Upper lobe of left lung (tissue), 6 donors: ENCODE measurements at regions not wholly inside any gene's neighbourhood (a gene's known extent, or its start where the extent isn't known, plus 50 kb on each side); places are given as distances from the start of the nearest gene placed in this dataset.

Experiments used
- ATAC-seq, 2 donors: fragments of 200-7000 bp; cut with Tn5 transposase; one replicate each; pipeline ENCODE4 v1.9.1; 2022; ENCODE audit warnings: mild to moderate bottlenecking in 2 of 2, moderate library complexity in 2 of 2; ENCODE audit not compliant: low FRiP score in 2 of 2
- DNase-seq, 2 donors: peaks; one replicate each; pipeline ENCODE4 v3.0.0-alpha.2; 2019 to 2020
- H3K27ac ChIP-seq, 4 donors: fragments of 200-600 bp; sonication (generic); one replicate each; pipeline ENCODE4 v1.5.1; 2016 to 2019
- H3K27me3 ChIP-seq, 4 donors: fragments of 200-600 bp; sonication (generic); one replicate each; pipeline ENCODE4 v1.5.1; 2017 to 2019
- H3K36me3 ChIP-seq, 4 donors: fragments of 200-600 bp; sonication (generic); one replicate each; pipeline ENCODE4 v1.5.1; 2016 to 2019
- H3K4me1 ChIP-seq, 4 donors: fragments of 200-600 bp; sonication (generic); one replicate each; pipeline ENCODE4 v1.5.1; 2018 to 2019
- H3K4me3 ChIP-seq, 4 donors: fragments of 200-600 bp; sonication (generic); one replicate each; pipeline ENCODE4 v1.5.1; 2017 to 2019; ENCODE audit warnings: mild to moderate bottlenecking in 2 of 4, moderate library complexity in 1 of 4
- H3K9me3 ChIP-seq, 4 donors: fragments of 200-600 bp; sonication (generic); one replicate each; pipeline ENCODE4 v1.5.1; 2018 to 2019
- CTCF ChIP-seq, 6 experiments: fragments of 450-650 bp in 4 of 6; fragments of 200-600 bp in 2 of 6; sonication (generic) in 2 of 6; IDR thresholded peaks; one replicate each; pipeline ENCODE4 v1.5.1; 2016 to 2019; ENCODE audit warnings: antibody characterized with exemption in 6 of 6
- EP300 ChIP-seq, 4 donors: sonication (generic); formaldehyde crosslinking; IDR thresholded peaks; one replicate each; pipeline ENCODE4 v1.5.1; 2017; ENCODE audit warnings: antibody characterized with exemption in 4 of 4, control low read depth in 2 of 4
- POLR2A ChIP-seq, 4 donors: fragments of 450-650 bp; IDR thresholded peaks; one replicate each; pipeline ENCODE4 v1.5.1; 2016 to 2017; ENCODE audit warnings: antibody characterized with exemption in 4 of 4, mild to moderate bottlenecking in 2 of 4
- POLR2AphosphoS5 ChIP-seq, 2 donors: sonication (generic); formaldehyde crosslinking; IDR thresholded peaks; one replicate each; pipeline ENCODE4 v1.5.1; 2017; ENCODE audit warnings: antibody characterized with exemption in 2 of 2
- WGBS, 2 donors: methylation state at CpG; one replicate each; pipeline ENCODE4 v1.1.5; 2017 to 2018; 5-methylcytosine and 5-hydroxymethylcytosine counted together
- donor health status: DM: no; HTN: no; CAD: no; lungs with moderate emphysema.
- donor health status: DM: no; HTN: yes; CAD: no; lungs with severe emphysema.

- Histone ChIP-seq H3K27ac (no peak overlapping the region), H3K27me3 (no peaks in the 10 kb centered on the region), H3K4me1 (no peaks in the 10 kb centered on the region), H3K9me3 (no peaks in the 10 kb centered on the region), H3K36me3 (no peaks in the 10 kb centered on the region), H3K4me3 (no peak overlapping the region)
- DNase-seq: peak in 1 of 2 donors; percentile 24
- WGBS, 2 donors: 15 to 32% methylated on average over 6 of the region's 6 CpGs
- no peak for ATAC-seq
- TF ChIP-seq EP300 (IDR thresholded peaks at IDR 0.05) (no peak), CTCF (IDR thresholded peaks at IDR 0.05) (no peak), POLR2AphosphoS5 (IDR thresholded peaks at IDR 0.05) (no peak), POLR2A (IDR thresholded peaks at IDR 0.05) (no peak)
Observed at GRCh38 chr1:36693161-36693525, 210.4 kb upstream of the CSF3R start.

GRCh38 chr1:36692465-36693160 lies 209.9 kb upstream of the CSF3R start:
- no peak for TF ChIP-seq CTCF (IDR thresholded peaks at IDR 0.05)
- no peak for TF ChIP-seq POLR2A (IDR thresholded peaks at IDR 0.05)
- no peak for TF ChIP-seq POLR2AphosphoS5 (IDR thresholded peaks at IDR 0.05)
- no peak for TF ChIP-seq EP300 (IDR thresholded peaks at IDR 0.05)
- Histone ChIP-seq H3K36me3 (no peaks in the 10 kb centered on the region), H3K4me3 (no peak overlapping the region), H3K9me3 (no peaks in the 10 kb centered on the region), H3K4me1 (no peaks in the 10 kb centered on the region), H3K27ac (no peak overlapping the region), H3K27me3 (no peaks in the 10 kb centered on the region)
- ATAC-seq: no peak
- 73 to 81% methylated on average over 8 to 10 of the region's 10 CpGs for whole genome bisulfite sequencing, 2 donors
- DNase-seq: no peak

- H3K27ac ChIP-seq: no peak overlapping the region
- H3K4me1 ChIP-seq: no peaks in the 10 kb centered on the region
- no peak for ATAC-seq
- no peak for DNase-seq
- TF ChIP-seq EP300 (IDR thresholded peaks at IDR 0.05) (no peak), POLR2A (IDR thresholded peaks at IDR 0.05) (no peak), POLR2AphosphoS5 (IDR thresholded peaks at IDR 0.05) (no peak), CTCF (IDR thresholded peaks at IDR 0.05) (no peak)
- H3K4me3 ChIP-seq: no peak overlapping the region
- H3K36me3 ChIP-seq: no peaks in the 10 kb centered on the region
- H3K9me3 ChIP-seq: no peaks in the 10 kb centered on the region
- H3K27me3 ChIP-seq: no peaks in the 10 kb centered on the region
- 78 to 93% methylated on average over 2 to 3 of the region's 3 CpGs for WGBS, 2 donors
Observed at GRCh38 chr1:36691374-36691773, 208.7 kb upstream of the CSF3R start.

GRCh38 chr1:36689992-36690391 lies 207.3 kb upstream of the CSF3R start:
- ATAC-seq (no peak), DNase-seq (no peak)
- no peak overlapping the region for H3K27ac ChIP-seq
- H3K27me3 ChIP-seq: no peaks in the 10 kb centered on the region
- H3K36me3 ChIP-seq: no peaks in the 10 kb centered on the region
- H3K9me3 ChIP-seq: no peaks in the 10 kb centered on the region
- WGBS, 2 donors: 65 to 67% methylated on average over 3 of the region's 3 CpGs
- H3K4me3 ChIP-seq: no peak overlapping the region
- no peaks in the 10 kb centered on the region for H3K4me1 ChIP-seq
- TF ChIP-seq EP300 (IDR thresholded peaks at IDR 0.05) (no peak), CTCF (IDR thresholded peaks at IDR 0.05) (no peak), POLR2A (IDR thresholded peaks at IDR 0.05) (no peak), POLR2AphosphoS5 (IDR thresholded peaks at IDR 0.05) (no peak)

- H3K27ac ChIP-seq: no peak overlapping the region
- no peaks in the 10 kb centered on the region for H3K4me1 ChIP-seq
- H3K4me3 ChIP-seq: no peak overlapping the region
- DNase-seq (no peak), ATAC-seq (no peak)
- H3K36me3 ChIP-seq: no peaks in the 10 kb centered on the region
- whole genome bisulfite sequencing, 2 donors: 44 to 55% methylated on average over 5 of the region's 5 CpGs
- no peaks in the 10 kb centered on the region for H3K27me3 ChIP-seq
- TF ChIP-seq CTCF (IDR thresholded peaks at IDR 0.05) (no peak), EP300 (IDR thresholded peaks at IDR 0.05) (no peak), POLR2AphosphoS5 (IDR thresholded peaks at IDR 0.05) (no peak), POLR2A (IDR thresholded peaks at IDR 0.05) (no peak)
- no peaks in the 10 kb centered on the region for H3K9me3 ChIP-seq
Observed at GRCh38 chr1:36687312-36687711, 204.6 kb upstream of the CSF3R start.
